NCI-H1092 treated with DMSO at 0.1 percent for 48 hours (cell line): ENCODE measurements at regions not wholly inside any gene's neighbourhood (a gene's known extent, or its start where the extent isn't known, plus 50 kb on each side); places are given as distances from the start of the nearest gene placed in this dataset.

ENCODE experiments used
- DNase-seq: peaks from one replicate; lab custom pipeline; 2025; lab: John Stamatoyannopoulos, UW

GRCh38 chr18:71899707-71900472 is 644.3 kb downstream of the CBLN2 start:
- DNase-seq: peak; percentile 87

GRCh38 chr18:71899183-71899582 is 645.0 kb downstream of the CBLN2 start:
- no peak for DNase-seq

GRCh38 chr18:71887509-71887908 is 656.6 kb downstream of the CBLN2 start:
- no peak for DNase-seq

DNA sequence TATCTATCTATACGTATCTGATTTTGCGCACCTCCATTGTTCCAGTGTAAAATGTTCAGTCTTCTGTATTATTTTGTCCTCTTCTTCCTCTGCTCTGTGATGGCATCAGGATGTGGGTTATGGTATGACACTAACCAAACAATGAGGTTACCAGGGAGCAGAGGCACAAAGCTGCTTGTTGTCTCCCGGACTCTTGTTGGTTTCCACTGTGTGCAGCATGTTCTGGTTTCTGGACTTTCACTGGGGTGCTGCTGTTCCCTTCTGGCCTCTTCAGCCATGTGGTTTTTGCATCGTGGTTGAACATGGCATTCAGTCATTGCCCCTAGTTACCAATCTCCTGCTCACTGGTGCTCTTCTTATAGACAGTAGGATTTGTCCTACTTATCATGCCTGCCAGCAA is 665.9 kb downstream of the CBLN2 start:
- DNase-seq: no peak

DNA sequence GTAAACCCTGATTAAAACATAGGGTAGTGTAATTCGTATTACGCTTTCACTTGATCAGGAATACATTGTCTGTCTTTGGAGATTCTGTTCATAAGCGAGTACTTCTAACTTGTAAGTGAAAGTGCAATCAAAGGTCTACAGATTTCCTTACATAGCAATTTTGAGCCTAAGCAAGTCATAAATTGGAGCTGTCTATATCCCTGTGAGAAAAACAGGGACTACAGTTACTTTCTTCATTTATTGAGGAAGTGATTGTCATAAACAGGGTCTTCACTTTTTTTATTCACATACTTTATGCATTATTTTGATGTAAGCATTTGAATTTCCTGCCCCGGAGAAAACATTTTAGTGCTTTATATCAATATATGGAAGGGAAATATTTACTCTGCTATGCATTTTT is 670.4 kb downstream of the CBLN2 start:
- no peak for DNase-seq

GRCh38 chr18:71865888-71866287 is 678.3 kb downstream of the CBLN2 start:
- no peak for DNase-seq

GRCh38 chr18:71850602-71851001 is 693.5 kb downstream of the CBLN2 start:
- no peak for DNase-seq

- DNase-seq: no peak
Observed at GRCh38 chr18:71849407-71849806, 694.7 kb downstream of the CBLN2 start.

- no peak for DNase-seq
Observed at GRCh38 chr18:71846716-71847115, 697.4 kb downstream of the CBLN2 start.

GRCh38 chr18:71844814-71845213 is 699.3 kb downstream of the CBLN2 start:
- DNase-seq: no peak

GRCh38 chr18:71842666-71843065 is 701.5 kb downstream of the CBLN2 start:
- DNase-seq: no peak

GRCh38 chr18:71837547-71837946 is 706.6 kb downstream of the CBLN2 start:
- no peak for DNase-seq

- no peak for DNase-seq
Observed at GRCh38 chr18:71832946-71833617, 711.1 kb downstream of the CBLN2 start.

- DNase-seq: no peak
Observed at GRCh38 chr18:71831039-71831438, 713.1 kb downstream of the CBLN2 start.

- no peak for DNase-seq
Observed at GRCh38 chr18:71827301-71827700, 716.8 kb downstream of the CBLN2 start.

- no peak for DNase-seq
Observed at GRCh38 chr18:71815305-71815704, 728.8 kb downstream of the CBLN2 start.

- DNase-seq: no peak
Observed at GRCh38 chr18:71809711-71810110, 734.4 kb downstream of the CBLN2 start.

DNA sequence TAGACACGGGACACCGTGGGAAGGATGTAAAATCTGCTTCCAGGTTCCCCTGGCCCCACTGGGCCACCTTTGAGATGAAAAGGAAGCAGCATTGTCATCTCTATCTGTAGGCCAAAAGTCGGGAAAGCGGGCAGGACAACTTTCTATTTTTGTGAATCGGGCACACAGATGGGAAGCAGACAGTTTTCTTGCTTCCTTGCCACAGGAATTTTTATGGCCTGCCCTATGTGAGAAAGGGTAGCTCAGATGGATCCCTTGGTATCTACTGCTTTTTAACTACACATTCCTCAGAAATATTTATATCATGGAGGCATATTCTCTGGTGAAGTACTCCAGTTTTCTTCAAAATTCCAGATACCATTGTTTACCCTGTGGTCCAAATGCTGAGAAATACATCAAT is 735.5 kb downstream of the CBLN2 start:
- DNase-seq: no peak

DNA sequence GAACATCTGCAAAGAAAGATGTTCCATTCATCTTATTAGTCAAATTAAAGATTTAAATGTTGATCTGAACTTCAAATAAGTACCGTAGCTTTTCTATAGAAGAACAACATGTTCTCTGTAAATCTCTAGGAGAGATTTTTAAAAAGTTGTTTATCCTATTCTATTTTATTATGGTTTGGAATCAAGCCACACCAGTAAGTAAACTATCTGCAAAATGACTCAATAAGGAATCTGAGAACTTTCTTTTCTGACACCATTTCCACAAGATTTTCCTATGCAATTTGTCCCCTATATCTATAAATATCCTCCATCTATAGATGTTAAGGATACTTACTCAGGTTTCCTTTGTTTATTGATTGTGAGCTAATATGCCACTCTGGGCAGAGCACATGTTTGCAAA is 736.6 kb downstream of the CBLN2 start:
- DNase-seq: no peak

DNA sequence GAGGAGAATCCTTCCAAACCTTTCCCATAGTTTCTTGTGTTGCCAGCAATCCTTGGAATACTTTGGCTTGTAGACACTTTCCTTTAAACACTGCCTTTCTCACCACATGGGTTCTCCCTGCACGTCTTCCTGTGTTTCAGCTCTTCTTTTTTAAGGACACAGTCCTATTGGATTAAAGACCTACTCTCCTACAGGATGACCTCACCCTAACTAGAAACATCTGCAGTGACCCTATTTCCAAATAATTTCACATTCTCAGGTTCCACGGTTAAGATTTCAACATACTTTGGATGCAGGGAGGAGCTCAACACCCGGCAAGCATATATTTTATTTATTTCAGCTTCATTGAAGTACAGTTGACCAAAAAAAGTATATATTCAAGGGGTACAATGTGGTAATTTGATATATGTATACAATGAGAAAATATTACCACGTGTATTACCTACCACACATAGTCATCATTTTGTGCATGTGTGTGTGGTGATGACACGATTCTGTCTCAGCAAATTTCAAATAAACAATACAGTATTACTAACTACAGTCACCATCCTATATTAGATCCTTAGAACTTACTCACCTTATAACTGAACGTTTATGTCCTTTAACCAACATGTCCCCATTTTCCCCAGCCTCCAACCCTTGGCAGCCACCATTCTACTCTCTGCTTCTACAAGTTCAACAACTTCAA is 745.0 kb downstream of the CBLN2 start:
- DNase-seq: no peak

GRCh38 chr18:71797554-71797953 is 746.6 kb downstream of the CBLN2 start:
- no peak for DNase-seq

DNA sequence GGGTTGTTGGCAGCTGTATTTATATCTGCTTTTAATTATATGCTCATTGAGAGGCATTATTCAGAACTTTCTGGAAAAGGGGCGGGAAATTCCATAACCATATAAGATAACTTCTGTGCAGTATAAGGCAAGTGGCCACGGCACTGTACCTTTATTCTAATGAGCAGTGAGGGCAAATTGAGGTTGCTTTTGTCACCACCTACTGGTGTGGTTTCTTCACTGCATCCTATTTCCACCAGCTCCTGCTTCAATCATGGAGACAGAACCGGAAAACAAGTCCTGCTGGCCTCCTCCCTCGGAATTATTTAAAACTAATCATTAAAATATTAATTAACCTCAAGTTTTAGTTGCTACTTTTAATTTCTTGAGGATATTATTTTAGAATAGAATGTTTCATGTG is 759.4 kb downstream of the CBLN2 start:
- DNase-seq: no peak

DNA sequence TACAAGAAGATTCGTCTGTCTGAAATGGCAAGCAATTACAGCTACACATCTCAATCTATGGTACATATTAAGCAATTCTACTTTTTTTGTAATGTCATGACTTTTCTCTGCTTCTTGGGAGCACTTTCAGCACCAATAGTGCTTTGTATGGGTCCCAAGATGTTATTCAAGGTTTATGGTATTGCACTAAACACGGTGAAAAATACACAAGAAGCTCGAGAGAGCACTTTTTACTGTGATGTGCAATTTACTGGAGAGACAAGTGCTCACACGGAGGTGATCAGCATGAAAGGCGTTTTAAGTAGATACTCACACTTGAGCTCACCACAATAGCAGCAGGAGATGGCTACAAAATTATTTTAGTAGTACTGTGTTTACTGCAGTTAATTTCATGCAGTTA is 783.6 kb downstream of the CBLN2 start:
- peak; percentile 34 for DNase-seq
